Endometrium (tissue), 2 donors: ENCODE measurements at regions not wholly inside any gene's neighbourhood (a gene's known extent, or its start where the extent isn't known, plus 50 kb on each side); places are given as distances from the start of the nearest gene placed in this dataset.
"Not testable (repeated sequence)": the region's sequence is repeated elsewhere in the genome, so short reads cannot be mapped to it uniquely, and the experiment has no call there.

Experiments
- FAIRE-seq: peaks from 2 replicates; lab custom pipeline; 2012; peaks lifted over from hg19 to GRCh38; lab: Jason Lieb, UNC
- donor health status: control.
- donor health status: control.

DNA sequence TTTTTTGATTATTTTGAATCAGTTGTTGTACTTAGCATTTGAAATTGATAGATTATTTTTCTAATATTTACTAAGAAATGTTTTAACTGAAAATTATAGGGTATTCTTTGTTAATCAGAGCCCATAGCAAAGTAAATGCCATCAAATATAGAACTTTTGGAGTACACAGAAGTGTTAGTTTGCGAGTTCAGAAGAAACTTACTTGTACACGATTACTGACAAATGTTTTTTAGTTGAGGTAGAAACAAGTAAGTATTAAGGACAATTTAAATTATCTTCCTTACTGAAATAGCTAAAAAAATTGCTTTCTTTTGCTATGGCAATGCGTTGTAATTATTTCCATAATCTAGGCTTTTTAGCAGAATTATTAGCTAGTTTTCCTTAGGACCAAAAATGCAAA, 692.2 kb downstream of the USP25 start:
- FAIRE-seq, result no peak

DNA sequence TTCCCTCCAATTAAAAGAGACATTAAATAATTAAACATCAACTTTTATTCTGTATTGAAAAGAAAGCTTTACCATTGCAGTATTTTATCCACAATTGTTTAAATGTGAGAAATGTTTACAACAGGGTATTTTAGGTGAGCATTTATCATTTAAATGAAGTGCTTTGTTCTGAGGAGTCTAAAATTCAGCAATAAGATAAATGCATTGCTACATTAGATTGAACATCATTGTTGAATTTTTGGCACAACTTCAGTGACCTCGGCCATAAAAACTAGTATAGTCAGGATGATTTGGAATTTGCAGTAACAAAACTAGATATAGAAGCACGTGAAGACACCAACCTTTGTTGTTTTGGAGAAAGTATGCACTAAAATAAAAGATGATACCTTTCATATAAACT, 692.9 kb downstream of the USP25 start:
- no peak for FAIRE-seq

DNA sequence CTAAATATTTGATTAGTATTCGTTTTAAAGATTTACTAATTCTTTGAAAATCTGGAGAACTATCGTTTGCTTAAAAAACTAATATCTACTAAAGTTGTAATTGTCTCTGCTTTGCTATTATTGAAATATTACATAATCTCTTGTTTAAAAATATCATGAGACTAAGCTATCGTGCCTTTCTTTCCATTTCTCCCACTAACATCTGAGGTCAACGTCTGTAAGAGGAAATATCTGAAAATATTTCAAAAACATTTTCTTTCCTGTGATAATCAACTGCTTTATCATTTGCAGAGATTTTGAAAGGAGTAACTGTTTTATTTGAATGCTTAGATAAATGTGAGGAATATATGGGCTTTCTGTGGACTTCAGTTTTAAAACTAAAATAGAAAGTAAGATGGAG, 694.1 kb downstream of the USP25 start:
- no peak for FAIRE-seq

DNA sequence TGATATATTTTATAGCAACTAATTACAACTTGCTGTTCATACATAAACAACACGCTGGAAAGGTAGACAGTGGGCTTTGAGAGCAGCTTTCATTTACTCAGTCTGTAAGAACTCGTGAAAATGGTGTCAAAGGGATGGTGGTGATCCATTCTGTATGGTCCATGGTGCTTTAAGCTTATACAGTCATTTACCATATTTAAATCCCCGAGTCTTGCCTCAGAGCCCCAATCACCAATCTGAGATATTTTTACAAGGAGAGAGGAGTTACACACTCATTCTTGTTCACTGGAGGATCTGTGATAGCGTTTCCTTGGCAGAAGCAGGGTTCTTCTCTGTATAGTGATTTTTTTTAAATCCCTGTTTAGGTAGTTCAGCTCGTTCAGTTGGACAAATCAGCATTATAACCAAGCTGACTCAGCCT, 694.6 kb downstream of the USP25 start:
- no peak for FAIRE-seq

DNA sequence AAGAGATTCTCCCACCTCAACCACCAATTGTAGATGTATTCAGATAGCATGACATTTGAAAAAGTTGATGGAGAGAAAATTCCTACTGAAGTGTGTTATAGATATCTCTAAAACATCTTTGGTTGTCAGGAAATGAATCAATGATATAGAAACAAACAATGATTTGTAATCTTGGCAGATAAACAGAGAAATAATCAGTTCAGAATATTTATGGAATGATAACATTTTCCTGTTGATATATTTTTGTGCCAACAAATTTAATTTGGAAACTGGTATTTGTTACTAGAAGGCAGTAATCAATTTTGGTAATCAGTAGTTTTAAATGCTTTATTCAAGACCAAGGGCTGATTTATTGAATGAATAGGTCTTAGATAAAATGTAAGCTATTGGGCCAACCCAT, 695.6 kb downstream of the USP25 start:
- FAIRE-seq, result peak; percentile 4

DNA sequence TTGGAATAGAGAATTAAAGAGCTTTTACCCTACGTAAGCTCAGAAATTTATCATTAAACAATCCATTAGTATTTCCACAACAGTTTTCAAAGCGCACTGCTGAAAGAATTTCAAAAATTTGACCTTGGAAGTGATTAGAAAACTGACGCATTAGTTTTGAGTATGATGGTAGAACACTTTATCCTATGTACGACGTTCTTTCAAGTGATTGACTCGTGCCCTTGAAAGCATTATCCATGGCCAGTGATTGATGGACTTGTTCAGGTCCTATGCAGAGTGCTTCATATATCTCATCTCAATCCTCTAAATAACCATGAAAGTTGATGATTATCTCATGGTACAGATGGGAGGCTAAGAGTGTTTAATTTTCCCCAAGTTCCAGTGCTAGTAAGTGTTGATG, 697.2 kb downstream of the USP25 start:
- FAIRE-seq, result no peak

DNA sequence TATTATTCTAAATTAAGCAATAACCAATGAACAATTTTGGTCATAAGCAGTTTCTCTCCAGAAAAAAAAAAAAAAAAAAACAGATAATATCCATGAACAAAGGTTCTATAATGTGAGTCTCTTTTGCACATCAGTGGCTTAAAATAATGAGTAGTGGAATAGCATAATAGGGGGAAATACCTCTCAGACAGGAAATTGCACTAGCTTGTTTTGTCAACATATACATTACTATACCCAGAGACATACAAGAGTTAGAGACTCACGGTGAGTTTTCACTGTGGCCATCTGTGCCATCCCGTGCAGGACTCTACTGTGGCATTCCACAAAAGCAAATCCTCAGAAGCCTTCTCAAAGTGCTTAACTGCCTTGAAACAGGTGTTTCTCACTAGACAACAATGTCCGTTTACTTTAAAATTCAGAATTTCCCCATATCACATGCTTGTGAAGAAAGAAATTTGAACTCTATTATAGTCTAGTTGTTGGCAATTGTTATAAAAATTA, 697.9 kb downstream of the USP25 start:
- FAIRE-seq, result no peak

DNA sequence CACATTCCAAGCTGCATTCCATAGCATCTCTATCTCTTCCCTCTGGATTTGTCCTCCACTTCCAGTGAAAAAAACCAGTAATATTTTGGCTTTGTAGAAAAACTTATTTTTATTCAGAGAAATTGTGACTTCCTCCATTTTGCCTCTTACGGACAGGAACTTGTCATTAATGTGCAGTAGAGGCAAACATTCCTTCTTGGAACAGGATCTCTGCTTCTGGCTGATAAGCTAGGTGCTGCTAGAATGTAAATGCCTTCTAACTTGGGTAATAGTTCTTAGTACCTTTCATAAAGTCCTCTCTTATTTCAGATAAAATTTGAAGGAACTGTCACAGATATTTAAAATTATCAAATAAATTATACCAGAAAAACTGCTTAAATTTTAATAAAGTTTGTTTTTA, 707.8 kb downstream of the USP25 start:
- FAIRE-seq, result no peak

DNA sequence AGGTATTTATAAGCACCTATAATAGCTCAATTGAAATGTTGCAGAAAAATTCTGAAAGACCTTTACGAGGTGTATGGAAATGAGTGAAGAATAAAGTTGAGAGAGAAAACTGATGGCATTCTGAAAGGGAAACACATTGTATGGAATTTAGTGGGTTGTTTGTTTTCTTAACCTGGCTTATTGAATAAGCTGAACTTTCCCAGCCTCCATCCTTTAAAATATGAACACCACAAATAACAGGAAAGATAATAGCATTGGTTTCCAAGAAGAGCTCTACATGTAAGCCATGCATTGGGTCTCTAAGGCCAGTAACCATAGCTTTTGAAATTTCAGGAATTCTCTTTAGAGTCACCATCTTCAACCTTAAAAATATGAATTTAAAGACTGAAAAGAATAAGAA, 709.0 kb downstream of the USP25 start:
- FAIRE-seq, result no peak

DNA sequence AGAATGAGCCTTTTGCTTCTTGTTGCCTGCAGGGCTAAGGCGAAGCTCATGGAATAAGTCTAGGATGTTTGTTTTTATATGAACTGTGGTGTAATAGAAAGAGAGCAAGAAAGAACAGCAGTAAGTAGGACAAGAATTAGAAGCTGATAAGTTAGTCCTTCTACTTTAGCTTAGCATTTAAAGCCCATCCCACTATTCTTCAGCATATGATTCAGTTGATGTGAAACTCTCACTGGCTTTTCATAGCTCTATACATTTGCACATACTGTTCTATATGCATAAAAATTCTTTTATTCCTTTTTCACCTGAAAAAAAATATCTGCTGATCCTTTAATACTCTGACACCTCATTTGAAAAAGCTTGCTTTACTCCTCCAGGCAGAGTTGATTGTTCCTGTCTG, 712.0 kb downstream of the USP25 start:
- FAIRE-seq, result no peak

DNA sequence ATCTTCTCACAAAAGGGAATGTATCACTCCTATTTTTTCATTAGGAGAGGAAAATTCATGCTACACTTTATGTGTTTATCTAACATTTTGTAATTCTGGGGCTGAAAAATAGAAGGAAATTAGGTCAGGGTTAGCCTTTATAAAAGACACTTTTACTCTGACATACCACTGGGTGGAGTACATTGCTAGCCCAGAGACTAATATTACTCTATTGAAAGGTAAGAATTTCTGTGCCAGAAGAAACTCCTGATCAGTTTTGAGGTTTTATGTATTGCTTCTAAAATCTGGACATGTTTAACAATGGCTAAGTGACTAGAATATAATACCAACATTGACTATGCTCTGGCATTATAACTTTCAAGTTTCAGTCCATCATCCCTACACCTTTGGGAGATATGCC, 724.6 kb downstream of the USP25 start:
- peak; percentile 29 for FAIRE-seq

DNA sequence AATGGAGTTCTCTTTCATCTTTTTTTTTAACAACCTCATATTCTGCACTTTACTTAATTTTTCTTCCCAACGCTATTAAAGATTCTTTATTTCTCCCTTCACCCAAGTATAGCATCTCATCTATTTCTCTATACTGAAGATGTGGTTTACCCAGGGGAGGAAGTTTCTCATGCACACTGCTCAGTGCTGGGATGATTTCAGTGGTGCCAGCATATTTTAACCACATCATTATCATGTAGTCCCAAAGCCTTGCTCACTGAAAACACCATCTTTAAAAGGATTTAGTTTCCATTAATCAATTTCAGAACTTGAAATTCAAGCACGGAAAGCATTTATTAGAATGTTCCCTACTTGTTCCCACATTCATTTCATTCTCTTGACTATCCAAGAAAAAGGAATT, 725.7 kb downstream of the USP25 start:
- no peak for FAIRE-seq

DNA sequence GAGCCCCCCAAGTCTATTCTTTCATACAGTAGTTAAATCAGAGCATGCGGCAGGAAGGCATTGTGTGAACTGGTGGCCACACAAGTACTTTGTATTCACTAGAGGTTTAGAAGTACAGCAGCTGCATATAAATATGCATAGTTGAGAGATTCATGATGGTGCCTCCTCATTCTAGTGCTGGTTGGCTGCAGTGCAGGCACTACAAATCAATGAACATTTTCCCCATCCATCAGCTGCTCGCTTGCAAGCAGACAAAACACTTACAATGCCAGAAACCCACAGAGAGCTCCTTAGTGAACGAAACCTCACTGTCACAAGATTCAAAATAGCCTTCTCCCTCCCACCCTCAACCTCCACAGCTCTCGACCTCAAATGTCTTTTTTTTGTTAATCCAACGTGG, 726.2 kb downstream of the USP25 start:
- FAIRE-seq, result no peak

DNA sequence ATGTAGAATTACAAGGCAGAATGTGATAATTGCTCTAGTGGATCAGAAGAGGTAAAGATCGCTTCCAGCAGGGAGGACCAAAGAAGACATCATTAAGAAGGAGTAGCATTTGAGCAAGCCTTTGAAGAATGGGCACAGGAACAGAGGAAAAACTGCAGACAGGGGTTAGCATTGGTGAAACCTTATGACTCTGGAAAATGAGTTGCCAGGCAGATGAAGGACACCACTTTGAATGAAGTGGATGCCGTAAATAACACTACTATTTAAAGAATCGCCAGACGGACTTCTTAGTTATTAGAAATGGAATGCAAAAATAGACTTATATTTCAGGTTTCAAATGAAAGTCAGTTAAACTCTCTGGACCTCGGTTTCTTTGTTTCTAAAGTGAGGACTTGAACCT, 727.7 kb downstream of the USP25 start:
- FAIRE-seq, result no peak

DNA sequence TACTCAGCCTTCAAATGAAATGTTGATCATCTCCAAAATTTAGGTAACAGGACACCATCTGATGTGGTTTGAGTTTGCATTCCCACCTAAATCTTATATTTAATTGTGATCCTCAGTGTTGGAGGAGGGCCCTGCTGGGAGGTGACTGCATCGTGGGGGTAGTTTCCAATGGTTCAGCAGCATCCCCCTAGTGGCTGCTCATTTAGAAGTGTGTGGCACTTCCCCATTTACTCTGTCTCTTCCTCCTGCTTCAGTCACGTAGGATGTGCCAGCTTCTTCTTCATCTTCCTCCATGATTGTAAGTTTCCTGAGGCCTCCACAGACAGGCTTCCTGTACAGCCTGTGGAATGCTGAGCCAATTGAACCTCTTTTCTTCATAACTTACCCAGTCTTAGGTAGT, 731.2 kb downstream of the USP25 start:
- no peak for FAIRE-seq

DNA sequence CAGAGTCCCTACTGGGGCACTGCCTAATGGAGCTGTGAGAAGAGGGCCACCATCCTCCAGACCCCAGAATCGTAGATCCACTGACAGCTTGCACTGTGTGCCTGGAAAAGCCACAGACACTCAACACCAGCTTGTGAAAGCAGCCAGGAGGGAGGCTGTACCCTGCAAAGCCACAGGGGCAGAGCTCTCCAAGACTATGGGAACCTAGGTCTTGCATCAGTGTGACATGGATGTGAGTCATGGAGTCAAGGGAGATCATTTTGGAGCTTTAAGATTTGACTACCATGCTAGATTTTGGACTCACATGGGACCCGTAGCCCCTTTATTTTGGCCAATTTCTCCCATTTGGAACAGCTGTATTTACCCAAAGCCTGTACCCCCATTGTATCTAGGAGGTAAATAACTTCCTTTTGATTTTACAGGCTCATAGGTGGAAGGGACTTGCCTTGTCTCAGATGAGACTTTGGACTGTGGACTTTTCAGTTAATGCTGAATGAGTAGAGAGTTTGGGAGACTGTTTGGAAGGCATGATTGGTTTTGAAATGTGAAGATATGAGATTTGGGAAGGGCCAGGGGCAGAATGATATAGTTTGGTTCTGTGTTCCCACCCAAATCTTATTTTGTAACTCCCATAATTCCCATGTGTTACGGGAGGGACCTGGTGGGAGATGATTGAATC, 734.6 kb downstream of the USP25 start:
- not testable (repeated sequence) for FAIRE-seq

DNA sequence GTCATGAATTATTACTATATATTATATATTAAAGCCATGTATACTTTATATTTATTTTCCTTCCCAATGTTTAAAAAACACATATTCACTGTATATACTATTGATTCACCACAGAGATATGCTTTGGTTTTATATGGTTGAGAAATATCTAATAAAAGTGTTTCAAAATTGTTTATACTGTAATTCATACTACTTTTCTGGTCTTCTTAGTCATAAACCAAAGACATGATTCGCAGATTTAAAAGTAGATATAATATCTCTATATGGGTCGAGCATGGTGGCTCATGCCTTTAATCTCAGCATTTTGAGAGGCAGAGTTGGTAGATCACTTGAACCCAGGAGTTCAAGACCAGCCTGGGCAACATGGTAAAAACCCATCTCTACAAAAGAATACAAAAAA, 738.4 kb downstream of the USP25 start:
- FAIRE-seq, result no peak

DNA sequence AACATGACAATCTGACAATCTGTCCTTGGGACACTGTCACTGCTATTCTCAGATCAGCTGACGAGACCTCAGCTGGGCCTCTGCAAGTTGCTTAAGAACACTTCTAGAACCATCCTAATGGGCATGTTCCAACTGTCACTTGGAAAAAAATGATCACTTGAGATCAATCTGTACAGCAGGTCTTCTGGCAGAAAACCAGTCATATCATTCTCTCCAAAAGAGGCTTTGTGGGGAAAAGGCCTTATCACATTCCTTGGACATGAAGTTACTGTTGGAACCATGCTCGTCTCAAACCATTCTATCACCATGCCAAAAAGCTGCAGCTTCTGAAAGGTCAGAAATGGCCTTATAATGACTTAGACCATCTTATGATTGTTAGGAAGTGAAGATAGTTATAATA, 744.2 kb downstream of the USP25 start:
- no peak for FAIRE-seq

DNA sequence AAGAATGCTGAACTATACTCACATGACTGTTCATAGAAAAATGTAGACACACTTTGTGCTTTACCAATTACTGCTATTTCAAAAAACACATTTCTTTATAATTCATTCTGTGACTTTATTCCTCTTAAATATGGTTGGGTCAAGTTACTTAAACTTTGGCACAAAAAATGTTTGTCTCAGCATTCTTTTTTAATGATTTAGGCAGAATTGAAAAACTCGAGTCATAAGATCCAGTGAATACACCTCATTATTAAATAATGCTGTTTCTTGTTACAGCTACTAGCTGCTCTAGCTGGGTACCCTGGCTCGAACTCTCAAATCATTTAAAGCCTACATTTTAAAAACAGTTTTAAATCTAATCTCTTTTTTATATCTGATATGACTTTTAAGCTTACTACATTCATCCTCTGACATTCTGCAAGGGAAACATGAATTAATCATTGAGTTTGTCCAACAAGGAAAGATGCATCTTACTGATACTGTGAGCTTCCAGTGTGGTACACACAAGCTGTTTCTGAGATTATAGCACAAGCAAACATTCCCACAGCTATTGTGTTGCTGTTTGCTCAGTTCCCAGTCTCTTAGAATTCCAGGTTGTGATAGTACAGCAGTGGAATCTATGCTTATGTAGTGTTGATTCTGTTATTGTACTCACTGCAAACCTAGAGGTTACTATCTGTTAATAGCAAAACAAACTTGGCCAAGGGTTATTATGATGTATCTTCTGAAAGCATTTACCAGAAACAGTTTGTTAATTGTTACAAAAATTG, 746.5 kb downstream of the USP25 start:
- peak; percentile 55 for FAIRE-seq

DNA sequence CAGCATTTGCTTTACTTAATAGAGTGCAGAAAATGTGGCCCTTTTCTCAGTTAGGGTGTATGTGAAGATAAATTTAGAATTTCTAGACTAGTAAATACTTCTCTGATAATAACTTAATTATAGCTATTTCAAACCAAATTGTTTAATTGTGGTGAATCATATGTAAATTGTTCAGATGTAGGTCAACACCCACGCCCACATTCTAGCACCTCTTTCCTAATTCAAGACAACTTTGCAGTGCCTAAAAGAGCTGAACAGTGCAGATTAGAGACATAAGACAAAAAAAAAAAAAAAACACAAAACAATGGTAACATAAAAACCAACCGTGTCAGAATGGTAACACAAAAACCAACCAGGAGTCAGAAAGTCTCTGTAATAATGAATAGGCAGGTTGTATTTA, 758.3 kb downstream of the USP25 start:
- no peak for FAIRE-seq

DNA sequence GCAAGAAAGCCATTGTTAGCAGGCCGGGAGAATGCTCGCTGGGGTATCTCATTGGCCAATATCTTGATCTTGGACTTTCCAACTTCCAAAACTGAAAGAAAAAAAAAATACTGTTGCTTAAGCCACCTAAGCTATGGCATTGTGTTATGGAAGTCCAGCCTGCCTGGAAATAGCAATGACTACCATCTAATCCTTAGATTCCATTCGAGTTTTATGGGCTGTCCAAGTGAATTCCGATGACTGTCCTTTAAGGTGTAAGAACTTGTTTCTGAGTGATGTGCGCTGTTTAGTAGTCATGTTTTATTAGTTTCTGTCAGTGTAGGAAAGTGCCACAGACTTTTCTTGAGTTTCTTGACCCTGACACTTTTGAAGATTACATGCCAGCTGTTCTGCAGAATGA, 762.6 kb downstream of the USP25 start:
- FAIRE-seq, result no peak

DNA sequence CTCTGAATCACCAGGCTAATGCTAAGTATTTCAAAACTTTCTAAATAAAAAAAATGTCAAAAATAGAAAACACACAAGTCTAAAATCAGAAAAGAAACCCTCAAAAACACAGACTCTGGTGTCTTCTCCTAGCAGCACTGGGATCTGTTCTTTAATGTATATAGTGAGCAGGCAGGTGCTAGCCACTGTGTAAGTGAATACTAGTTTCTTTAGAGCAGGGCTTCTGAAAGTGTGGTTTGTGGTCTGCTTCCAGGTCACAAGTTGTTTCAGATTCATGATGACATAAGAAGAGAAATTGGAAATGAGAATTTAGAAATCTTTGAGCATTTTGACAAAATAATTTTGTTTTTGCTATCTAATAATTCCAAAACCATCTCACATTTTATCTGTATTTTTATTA, 763.1 kb downstream of the USP25 start:
- FAIRE-seq, result no peak

DNA sequence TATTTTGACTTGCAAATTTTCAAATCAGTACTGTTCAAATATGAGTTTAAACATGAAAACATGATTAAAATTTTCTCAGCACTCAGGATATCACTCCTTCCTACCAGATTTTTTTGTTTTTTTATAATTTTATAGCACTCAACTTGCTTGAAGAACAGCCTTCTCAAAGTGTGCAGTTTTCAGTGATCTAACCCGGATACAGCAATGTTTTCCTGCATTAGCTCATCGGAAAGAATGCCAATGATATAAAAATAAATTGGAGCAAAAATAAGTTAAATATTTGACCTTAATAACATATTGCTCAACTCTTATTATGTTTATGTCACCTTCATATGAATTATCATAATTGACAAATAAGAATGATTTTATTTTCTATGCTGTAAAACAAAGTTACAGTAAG, 766.8 kb downstream of the USP25 start:
- peak; percentile 50 for FAIRE-seq

DNA sequence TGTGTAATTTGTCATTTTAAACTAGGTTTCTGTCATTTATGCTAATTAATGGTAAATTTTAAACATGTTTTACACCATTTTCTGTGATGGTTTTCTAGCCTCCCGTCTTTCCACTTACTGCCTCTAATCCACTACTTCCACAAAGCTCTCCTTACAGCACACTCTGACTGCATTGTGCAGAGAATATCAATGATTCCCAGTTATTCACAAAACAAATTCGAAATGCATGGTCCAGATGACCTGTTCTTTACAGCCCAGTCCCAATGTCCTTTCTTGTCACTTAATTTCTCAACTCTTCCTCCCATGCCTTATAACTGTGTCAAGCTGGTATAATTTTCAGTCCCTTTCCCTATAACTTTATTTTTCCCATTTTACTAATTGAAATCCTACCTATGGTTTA, 770.5 kb downstream of the USP25 start:
- FAIRE-seq, result no peak
